ENCODE measurements at regions not wholly inside any gene's neighbourhood (a gene's known extent, or its start where the extent isn't known, plus 50 kb on each side); places are given as distances from the start of the nearest gene placed in this dataset.

DNA sequence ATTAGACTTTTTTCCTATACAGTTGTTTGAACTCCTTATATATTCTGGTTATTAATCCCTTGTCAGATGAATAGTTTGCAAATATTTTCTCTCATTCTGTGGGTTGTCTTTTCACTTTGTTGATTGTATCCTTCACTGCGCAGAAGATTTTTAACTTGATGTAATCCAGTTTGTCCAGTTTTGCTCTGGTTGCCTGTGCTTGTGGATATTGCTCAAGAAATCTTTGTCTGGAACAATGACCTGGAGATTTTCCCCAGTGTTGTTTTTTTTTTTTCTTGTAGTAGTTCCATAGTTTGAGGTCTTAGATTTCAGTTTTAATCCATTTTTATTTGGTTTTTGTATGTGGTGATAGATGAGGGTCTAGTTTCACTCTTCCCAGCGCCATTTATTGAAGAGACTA, 289.8 kb upstream of the SPOCK3 start:
- TF ChIP-seq, protein P1, sequence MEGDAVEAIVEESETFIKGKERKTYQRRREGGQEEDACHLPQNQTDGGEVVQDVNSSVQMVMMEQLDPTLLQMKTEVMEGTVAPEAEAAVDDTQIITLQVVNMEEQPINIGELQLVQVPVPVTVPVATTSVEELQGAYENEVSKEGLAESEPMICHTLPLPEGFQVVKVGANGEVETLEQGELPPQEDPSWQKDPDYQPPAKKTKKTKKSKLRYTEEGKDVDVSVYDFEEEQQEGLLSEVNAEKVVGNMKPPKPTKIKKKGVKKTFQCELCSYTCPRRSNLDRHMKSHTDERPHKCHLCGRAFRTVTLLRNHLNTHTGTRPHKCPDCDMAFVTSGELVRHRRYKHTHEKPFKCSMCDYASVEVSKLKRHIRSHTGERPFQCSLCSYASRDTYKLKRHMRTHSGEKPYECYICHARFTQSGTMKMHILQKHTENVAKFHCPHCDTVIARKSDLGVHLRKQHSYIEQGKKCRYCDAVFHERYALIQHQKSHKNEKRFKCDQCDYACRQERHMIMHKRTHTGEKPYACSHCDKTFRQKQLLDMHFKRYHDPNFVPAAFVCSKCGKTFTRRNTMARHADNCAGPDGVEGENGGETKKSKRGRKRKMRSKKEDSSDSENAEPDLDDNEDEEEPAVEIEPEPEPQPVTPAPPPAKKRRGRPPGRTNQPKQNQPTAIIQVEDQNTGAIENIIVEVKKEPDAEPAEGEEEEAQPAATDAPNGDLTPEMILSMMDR (IDR thresholded peaks at IDR 0.05), result no peak
- TF ChIP-seq POLR2A (IDR thresholded peaks at IDR 0.05) (no peak), POLR2AphosphoS5 (IDR thresholded peaks at IDR 0.05) (no peak), EP300 (IDR thresholded peaks at IDR 0.05) (no peak)
